ENCODE measurements at regions not wholly inside any gene's neighbourhood (a gene's known extent, or its start where the extent isn't known, plus 50 kb on each side); places are given as distances from the start of the nearest gene placed in this dataset.

DNA sequence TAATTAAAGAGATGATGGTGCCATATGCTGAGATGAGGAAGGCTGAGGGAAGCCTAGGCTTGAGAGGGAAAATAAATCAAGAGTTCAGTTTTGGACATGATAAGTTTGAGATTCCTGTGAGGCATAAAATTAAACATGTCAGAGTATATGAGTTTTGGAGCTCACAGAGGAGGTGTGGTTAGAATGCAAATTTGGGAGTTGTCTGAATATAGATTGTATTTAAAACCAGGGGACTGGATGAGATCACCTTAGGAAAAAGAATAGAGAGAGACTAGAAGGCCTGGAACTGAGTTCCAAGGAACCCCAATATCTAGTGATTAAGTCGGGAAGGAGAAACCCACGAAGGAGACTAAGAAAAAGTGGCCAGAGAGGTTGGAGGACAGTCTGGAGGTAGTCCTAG, 65.5 kb downstream of the FRMPD3 start:
- Histone ChIP-seq H3K79me2 (ENCODE audit: control insufficient read depth in 1 of 2, insufficient read depth in 2 of 2, low read length in 2 of 2) (no peaks in the 10 kb centered on the region), H2BK20ac (ENCODE audit: low read length) (no peak overlapping the region), H3K4me1 (replicated peaks in 1 of 4; ENCODE audit: control insufficient read depth in 3 of 4, insufficient read depth in 4 of 4, low read length in 3 of 4) (no peaks in the 10 kb centered on the region), H3K9me3 (ENCODE audit: insufficient read depth in 2 of 2, low read depth in 1 of 2, low read length in 1 of 2) (no peaks in the 10 kb centered on the region), H4K91ac (replicated peaks; ENCODE audit: insufficient read length, low read length) (no peak overlapping the region), H3K18ac (ENCODE audit: extremely low read depth, low read length) (no peak overlapping the region), H2BK15ac (ENCODE audit: low read length) (no peak overlapping the region), H3K4me2 (ENCODE audit: insufficient read depth in 1 of 2, low read depth in 2 of 2, low read length in 2 of 2) (no peak overlapping the region), H2BK5ac (ENCODE audit: low read depth, low read length) (no peak overlapping the region), H3K23ac (ENCODE audit: insufficient read length) (no peak overlapping the region), H2AFZ (ENCODE audit: low read length) (no peak overlapping the region), H4K20me1 (replicated peaks in 1 of 2; ENCODE audit: control insufficient read depth in 1 of 2, insufficient read depth in 2 of 2, low read length in 2 of 2) (no peaks in the 10 kb centered on the region), H3K79me1 (ENCODE audit: low read depth, low read length) (no peaks in the 10 kb centered on the region), H4K8ac (ENCODE audit: extremely low read depth, insufficient read depth, low read length) (no peak overlapping the region), H2BK120ac (replicated peaks; ENCODE audit: low read depth, low read length) (no peak overlapping the region), H3K4me3 (ENCODE audit: extremely low read depth in 1 of 4, insufficient read depth in 2 of 4, low read depth in 3 of 4, low read length in 4 of 4) (no peak overlapping the region), H3K14ac (ENCODE audit: insufficient read length) (no peak overlapping the region), H3K56ac (replicated peaks; ENCODE audit: insufficient read length, low read depth, low read length) (no peak overlapping the region), H2AK5ac (ENCODE audit: low read depth, low read length) (no peak overlapping the region), H3K27me3 (replicated peaks in 1 of 4; ENCODE audit: control insufficient read depth in 3 of 4, extremely low read depth in 1 of 4, insufficient read depth in 3 of 4, low read length in 3 of 4) (no peaks in the 10 kb centered on the region), H3K23me2 (ENCODE audit: low read depth, low read length) (no peaks in the 10 kb centered on the region; the same call in 1 of the 2 replicates), H3K4ac (replicated peaks; ENCODE audit: insufficient read length, low read depth, low read length) (no peak overlapping the region), H3K36me3 (ENCODE audit: control insufficient read depth in 2 of 4, insufficient read depth in 4 of 4, low read length in 3 of 4) (no peaks in the 10 kb centered on the region), H2BK12ac (ENCODE audit: low read depth, low read length) (no peak overlapping the region), H3K9ac (replicated peaks in 1 of 4; ENCODE audit: extremely low read depth in 1 of 4, low read depth in 3 of 4, low read length in 3 of 4) (no peak overlapping the region), H3K27ac (ENCODE audit: low read depth, low read length) (no peak overlapping the region), H4K5ac (ENCODE audit: insufficient read length, low read depth, low read length) (no peak overlapping the region)
- DNase-seq (ENCODE audit: low read depth in 1 of 2, low spot score in 2 of 2) (no peak), FAIRE-seq (no peak)
- POLR2A ChIA-PET (ENCODE audit: partially characterized antibody), result no interaction called here
- TF ChIP-seq, protein P1, sequence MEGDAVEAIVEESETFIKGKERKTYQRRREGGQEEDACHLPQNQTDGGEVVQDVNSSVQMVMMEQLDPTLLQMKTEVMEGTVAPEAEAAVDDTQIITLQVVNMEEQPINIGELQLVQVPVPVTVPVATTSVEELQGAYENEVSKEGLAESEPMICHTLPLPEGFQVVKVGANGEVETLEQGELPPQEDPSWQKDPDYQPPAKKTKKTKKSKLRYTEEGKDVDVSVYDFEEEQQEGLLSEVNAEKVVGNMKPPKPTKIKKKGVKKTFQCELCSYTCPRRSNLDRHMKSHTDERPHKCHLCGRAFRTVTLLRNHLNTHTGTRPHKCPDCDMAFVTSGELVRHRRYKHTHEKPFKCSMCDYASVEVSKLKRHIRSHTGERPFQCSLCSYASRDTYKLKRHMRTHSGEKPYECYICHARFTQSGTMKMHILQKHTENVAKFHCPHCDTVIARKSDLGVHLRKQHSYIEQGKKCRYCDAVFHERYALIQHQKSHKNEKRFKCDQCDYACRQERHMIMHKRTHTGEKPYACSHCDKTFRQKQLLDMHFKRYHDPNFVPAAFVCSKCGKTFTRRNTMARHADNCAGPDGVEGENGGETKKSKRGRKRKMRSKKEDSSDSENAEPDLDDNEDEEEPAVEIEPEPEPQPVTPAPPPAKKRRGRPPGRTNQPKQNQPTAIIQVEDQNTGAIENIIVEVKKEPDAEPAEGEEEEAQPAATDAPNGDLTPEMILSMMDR (IDR thresholded peaks at IDR 0.05; ENCODE audit: control extremely low read depth in 1 of 3, insufficient read depth in 1 of 3, low read depth in 1 of 3, low read length in 3 of 3), result no peak
- TF ChIP-seq RBBP5 (IDR thresholded peaks at IDR 0.05; ENCODE audit: borderline replicate concordance, low read depth, low read length) (no peak), CBX8 (IDR thresholded peaks at IDR 0.05; ENCODE audit: borderline replicate concordance, low read depth, low read length) (no peak), GTF2F1 (IDR thresholded peaks at IDR 0.05; ENCODE audit: borderline replicate concordance, low read depth, low read length) (no peak), PHF8 (conservative IDR thresholded peaks at IDR 0.05; ENCODE audit: low read depth, low read length) (no peak), TEAD4 (IDR thresholded peaks at IDR 0.05; ENCODE audit: low read depth, low read length) (no peak), SRF (IDR thresholded peaks at IDR 0.05; ENCODE audit: low read depth, low read length) (no peak), SP4 (IDR thresholded peaks at IDR 0.05; ENCODE audit: low read length) (no peak), RNF2 (IDR thresholded peaks at IDR 0.05; ENCODE audit: borderline replicate concordance, low read depth, low read length, missing control alignments, poor library complexity, severe bottlenecking) (no peak), KDM5A (IDR thresholded peaks at IDR 0.05; ENCODE audit: low read length) (no peak), ZNF274 (IDR thresholded peaks at IDR 0.05; ENCODE audit: borderline replicate concordance, extremely low read depth, low read length) (no peak), TAF1 (IDR thresholded peaks at IDR 0.05; ENCODE audit: low read depth, low read length) (no peak), RFX5 (IDR thresholded peaks at IDR 0.05; ENCODE audit: borderline replicate concordance, low read depth, low read length) (no peak)
- CTCF ChIA-PET (ENCODE audit: partially characterized antibody), result interaction anchor here (0.9 kb wide), 1 partner anchor 100 kb away, joined by 3 read pairs; no protein-coding TSS in a partner anchor
- WGBS, 2 experiments (ENCODE audit: extremely low coverage in 1 of 2, insufficient coverage in 1 of 2, insufficient read length in 1 of 2, insufficient replicate concordance in 2 of 2, low coverage in 1 of 2, low lambda C conversion rate in 2 of 2, missing lambda C conversion rate in 1 of 2), result 94% methylated on average over 2 of the region's 2 CpGs; no CpG with 5 or more reads in 1 of the 2 experiments

Measured in H1 (cell line).